ENCODE measurements at regions not wholly inside any gene's neighbourhood (a gene's known extent, or its start where the extent isn't known, plus 50 kb on each side); places are given as distances from the start of the nearest gene placed in this dataset.
"Not testable (repeated sequence)": the region's sequence is repeated elsewhere in the genome, so short reads cannot be mapped to it uniquely, and the experiment has no call there.

- no peak for DNase-seq (ENCODE audit: low read depth)
Measured at GRCh38 chr5:82644229-82644628, 366.1 kb upstream of the RPS23 start.

- DNase-seq (ENCODE audit: low read depth) = no peak
Measured at GRCh38 chr5:82642313-82642712, 364.2 kb upstream of the RPS23 start.

GRCh38 chr5:82641331-82642003 lies 363.3 kb upstream of the RPS23 start:
- DNase-seq (ENCODE audit: low read depth) = no peak

GRCh38 chr5:82640916-82641315 lies 362.8 kb upstream of the RPS23 start:
- DNase-seq (ENCODE audit: low read depth) = no peak

- DNase-seq (ENCODE audit: low read depth) = no peak
Measured at GRCh38 chr5:82639393-82640144, 361.4 kb upstream of the RPS23 start.

- DNase-seq (ENCODE audit: low read depth) = no peak
Measured at GRCh38 chr5:82636591-82636990, 358.4 kb upstream of the RPS23 start.

GRCh38 chr5:82635561-82636288 lies 357.6 kb upstream of the RPS23 start:
- no peak for DNase-seq (ENCODE audit: low read depth)

GRCh38 chr5:82628364-82628910 lies 350.3 kb upstream of the RPS23 start:
- DNase-seq (ENCODE audit: low read depth) = no peak

- DNase-seq (ENCODE audit: low read depth) = not testable (repeated sequence)
Measured at GRCh38 chr5:82626905-82627591, 348.9 kb upstream of the RPS23 start.

- not testable (repeated sequence) for DNase-seq (ENCODE audit: low read depth)
Measured at GRCh38 chr5:82626012-82626411, 347.9 kb upstream of the RPS23 start.

- DNase-seq (ENCODE audit: low read depth) = no peak
Measured at GRCh38 chr5:82624062-82624461, 345.9 kb upstream of the RPS23 start.

GRCh38 chr5:82622711-82623514 lies 344.8 kb upstream of the RPS23 start:
- no peak for DNase-seq (ENCODE audit: low read depth)

GRCh38 chr5:82622205-82622604 lies 344.1 kb upstream of the RPS23 start:
- no peak for DNase-seq (ENCODE audit: low read depth)

- DNase-seq (ENCODE audit: low read depth) = no peak
Measured at GRCh38 chr5:82620957-82621600, 342.9 kb upstream of the RPS23 start.

- no peak for DNase-seq (ENCODE audit: low read depth)
Measured at GRCh38 chr5:82619097-82619496, 340.9 kb upstream of the RPS23 start.

- DNase-seq (ENCODE audit: low read depth) = no peak
Measured at GRCh38 chr5:82614706-82615105, 336.6 kb upstream of the RPS23 start.

- no peak for DNase-seq (ENCODE audit: low read depth)
Measured at GRCh38 chr5:82613891-82614290, 335.7 kb upstream of the RPS23 start.

- no peak for DNase-seq (ENCODE audit: low read depth)
Measured at GRCh38 chr5:82610686-82611085, 332.5 kb upstream of the RPS23 start.

- DNase-seq (ENCODE audit: low read depth) = no peak
Measured at GRCh38 chr5:82605441-82605973, 327.4 kb upstream of the RPS23 start.

Data from activated T-helper 1 cell treated with Interleukin-2 at 50 U/mL for 16 hours (primary cell).